Endothelial cell of umbilical vein (primary cell): ENCODE measurements at regions not wholly inside any gene's neighbourhood (a gene's known extent, or its start where the extent isn't known, plus 50 kb on each side); places are given as distances from the start of the nearest gene placed in this dataset.

ENCODE experiments used
- BruUV-seq: library from RNA; stranded (reverse); fragments of 400-500 nt; replicated peaks from 2 replicates; lab custom pipeline; 2021; lab: Mats Ljungman, UMichigan
- CTCF ChIA-PET: fragments of 300-600, 350-600 bp; sonication (Branson Sonifier 250); formaldehyde crosslinking; loops from one replicate; lab custom pipeline; 2021; ENCODE audit warnings: antibody characterized with exemption, inconsistent platforms; lab: Charles Lee
- POLR2A ChIA-PET: fragments of 300-600, 350-600 bp; sonication (Branson Sonifier 250); formaldehyde crosslinking; loops from one replicate; lab custom pipeline; 2021; ENCODE audit warnings: antibody characterized with exemption, inconsistent platforms; lab: Charles Lee
- DNase-seq: peaks from one replicate; pipeline ENCODE4 v3.0.0-alpha.2; 2011; ENCODE audit warnings: low read depth, low spot score
- FAIRE-seq: peaks from 2 replicates; lab custom pipeline; 2011; peaks lifted over from hg19 to GRCh38; lab: Jason Lieb, UNC
- H2AFZ ChIP-seq: 2 replicates; pipeline ENCODE4 v1.6.0; 2012; ENCODE audit warnings: low read depth, low read length, control low read depth, inconsistent platforms
- H3K27ac ChIP-seq: 2 replicates; pipeline ENCODE4 v1.5.1; 2011; ENCODE audit warnings: low read depth, mild to moderate bottlenecking, control low read depth, low read length, moderate library complexity; ENCODE audit not compliant: insufficient read depth
- H3K27me3 ChIP-seq, 2 experiments: 2 replicates each; pipeline versions ENCODE4 v1.6.0 to v1.6.1; 2011; ENCODE audit warnings: low read length in 2 of 2, mixed read lengths in 1 of 2; ENCODE audit not compliant: control insufficient read depth in 2 of 2, insufficient read depth in 2 of 2
- H3K36me3 ChIP-seq, 2 experiments: 2 replicates in 1 of 2; 3 replicates in 1 of 2; pipeline ENCODE4 v1.5.1; 2011; ENCODE audit warnings: low read length in 2 of 2, mild to moderate bottlenecking in 1 of 2, moderate library complexity in 1 of 2; ENCODE audit not compliant: control insufficient read depth in 2 of 2, insufficient read depth in 2 of 2; ENCODE audit errors: extremely low read depth in 1 of 2
- H3K4me1 ChIP-seq: 3 replicates; pipeline ENCODE4 v1.5.1; 2011; ENCODE audit warnings: mild to moderate bottlenecking, low read length; ENCODE audit not compliant: control insufficient read depth, insufficient read depth; ENCODE audit errors: extremely low read depth
- H3K4me2 ChIP-seq: 2 replicates; pipeline ENCODE4 v1.6.1; 2011; ENCODE audit warnings: low read length, control low read depth, mixed read lengths; ENCODE audit not compliant: insufficient read depth
- H3K4me3 ChIP-seq, 3 experiments: fragments of 200-600 bp in 1 of 3; sonication (generic), shearing (Covaris generic) in 1 of 3; replicated peaks in 1 of 3; 2 replicates each; pipeline ENCODE4 v1.5.1; 2011 to 2016; ENCODE audit warnings: control low read depth in 3 of 3, low read length in 3 of 3, mild to moderate bottlenecking in 2 of 3, inconsistent platforms in 1 of 3, low read depth in 1 of 3, moderate library complexity in 1 of 3; ENCODE audit not compliant: insufficient read depth in 1 of 3
- H3K79me2 ChIP-seq: 2 replicates; pipeline ENCODE4 v1.6.0; 2012; ENCODE audit warnings: low read length, inconsistent platforms; ENCODE audit not compliant: control insufficient read depth, insufficient read depth
- H3K9ac ChIP-seq: replicated peaks from 2 replicates; pipeline ENCODE3; 2011; ENCODE audit warnings: low read length, control low read depth; ENCODE audit not compliant: insufficient read depth; ENCODE audit errors: extremely low read depth
- H3K9me1 ChIP-seq: replicated peaks from 3 replicates; pipeline ENCODE4 v1.6.0; 2011; ENCODE audit warnings: mild to moderate bottlenecking, low read length; ENCODE audit not compliant: control insufficient read depth, insufficient read depth; ENCODE audit errors: extremely low read depth
- H3K9me3 ChIP-seq: replicated peaks from 2 replicates; pipeline ENCODE4 v1.5.1; 2012; ENCODE audit warnings: low read length, inconsistent platforms; ENCODE audit not compliant: control insufficient read depth, insufficient read depth
- H4K20me1 ChIP-seq: replicated peaks from 2 replicates; pipeline ENCODE3; 2011; ENCODE audit warnings: mild to moderate bottlenecking, low read length; ENCODE audit not compliant: control insufficient read depth, insufficient read depth; ENCODE audit errors: extremely low read depth
- CTCF ChIP-seq, 2 donors: IDR thresholded peaks; 1 replicate in 1 of 2; 2 replicates in 1 of 2; pipeline ENCODE4 v1.5.1; 2011; ENCODE audit warnings: low read length in 2 of 2, mild to moderate bottlenecking in 2 of 2, moderate library complexity in 2 of 2, control low read depth in 1 of 2, inconsistent platforms in 1 of 2, low read depth in 1 of 2; ENCODE audit not compliant: insufficient read depth in 1 of 2; ENCODE audit errors: extremely low read depth in 1 of 2
- EZH2 ChIP-seq: IDR thresholded peaks from 2 replicates; pipeline ENCODE4 v1.6.1; 2012; ENCODE audit warnings: borderline replicate concordance, low read depth, mild to moderate bottlenecking, moderate library complexity, low read length, inconsistent platforms; ENCODE audit not compliant: severe bottlenecking
- FOS ChIP-seq: IDR thresholded peaks from 2 replicates; pipeline ENCODE4 v1.6.1; 2011; ENCODE audit warnings: mild to moderate bottlenecking, low read length, moderate library complexity, borderline replicate concordance; ENCODE audit not compliant: insufficient read depth
- GATA2 ChIP-seq: IDR thresholded peaks from 2 replicates; pipeline ENCODE4 v1.7.0; 2011; ENCODE audit warnings: low read depth, mild to moderate bottlenecking, moderate library complexity, mixed read lengths, low read length; ENCODE audit not compliant: insufficient read length, insufficient read depth
- JUN ChIP-seq: IDR thresholded peaks from 2 replicates; pipeline ENCODE4 v1.6.1; 2011; ENCODE audit warnings: borderline replicate concordance, low read depth; ENCODE audit not compliant: insufficient read length, insufficient read depth
- MAX ChIP-seq: IDR thresholded peaks from 2 replicates; pipeline ENCODE4 v1.6.1; 2011; ENCODE audit not compliant: insufficient read depth, insufficient read length
- MYC ChIP-seq: IDR thresholded peaks from one replicate; pipeline ENCODE4 v1.6.1; 2011; ENCODE audit warnings: mild to moderate bottlenecking, low read depth, low read length
- POLR2A ChIP-seq: IDR thresholded peaks from 2 replicates; pipeline ENCODE4 v1.6.1; 2012; ENCODE audit warnings: low read depth, mild to moderate bottlenecking, control low read depth, low read length
- POLR2AphosphoS5 ChIP-seq: IDR thresholded peaks from 2 replicates; pipeline ENCODE4 v1.6.1; 2012; ENCODE audit warnings: low read depth, mild to moderate bottlenecking, control low read depth, low read length, moderate library complexity; ENCODE audit not compliant: insufficient read depth
- dilution Hi-C: fragments of 300-500 bp; cut with MboI; formaldehyde crosslinking; loops from one replicate; pipeline ENCODE4 v1.15.0; 2019; ENCODE audit warnings: low sequenced_read_pairs; ENCODE audit not compliant: extremely low pct_ligation_motif_present
- intact Hi-C: fragments of 100-400 bp; cut with micrococcal nuclease; formaldehyde crosslinking; loops from one replicate; pipeline ENCODE4 v1.10.0; 2022

DNA sequence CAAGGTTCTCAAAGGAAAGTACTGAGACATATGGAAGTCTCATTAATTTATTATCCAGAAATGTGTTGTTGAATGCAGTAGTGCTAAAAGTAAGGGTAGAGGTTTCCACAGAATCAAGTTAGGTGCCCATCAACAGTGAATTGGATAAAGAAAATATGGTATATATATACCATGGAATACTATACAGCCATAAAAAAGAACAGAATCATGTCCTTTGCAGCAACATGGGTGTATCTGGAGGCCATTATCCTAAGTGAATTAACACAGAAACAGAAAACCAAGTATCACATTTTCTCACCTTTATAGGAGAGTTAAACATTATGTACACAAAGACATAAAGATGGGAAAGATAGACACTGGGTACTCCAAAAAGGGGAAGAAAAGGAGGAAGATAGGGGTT lies 149.9 kb upstream of the RASSF8 start:
- intact Hi-C loops (no loop called here), dilution Hi-C loops (no loop called here)
- DNase-seq (no peak), FAIRE-seq (no peak)
- no peak overlapping the region for H3K4me2 ChIP-seq
- H2AFZ ChIP-seq = no peak overlapping the region
- no TSS peak for BruUV-seq
- POLR2A ChIA-PET = no interaction called here
- TF ChIP-seq EZH2 = no peak
- TF ChIP-seq POLR2AphosphoS5 = no peak
- no peak for TF ChIP-seq MAX
- no peak for TF ChIP-seq MYC
- H3K9me1 ChIP-seq = no peaks in the 10 kb centered on the region
- H3K27ac ChIP-seq = no peak overlapping the region
- no peaks in the 10 kb centered on the region for H3K36me3 ChIP-seq
- H3K9me3 ChIP-seq = no peaks in the 10 kb centered on the region
- H4K20me1 ChIP-seq = no peaks in the 10 kb centered on the region
- H3K4me1 ChIP-seq = peaks cover 13% of the 10 kb centered on the region
- no peak overlapping the region for H3K4me3 ChIP-seq
- no peaks in the 10 kb centered on the region for H3K79me2 ChIP-seq
- H3K9ac ChIP-seq = no peak overlapping the region
- no peaks in the 10 kb centered on the region for H3K27me3 ChIP-seq
- CTCF ChIA-PET = no interaction called here

DNA sequence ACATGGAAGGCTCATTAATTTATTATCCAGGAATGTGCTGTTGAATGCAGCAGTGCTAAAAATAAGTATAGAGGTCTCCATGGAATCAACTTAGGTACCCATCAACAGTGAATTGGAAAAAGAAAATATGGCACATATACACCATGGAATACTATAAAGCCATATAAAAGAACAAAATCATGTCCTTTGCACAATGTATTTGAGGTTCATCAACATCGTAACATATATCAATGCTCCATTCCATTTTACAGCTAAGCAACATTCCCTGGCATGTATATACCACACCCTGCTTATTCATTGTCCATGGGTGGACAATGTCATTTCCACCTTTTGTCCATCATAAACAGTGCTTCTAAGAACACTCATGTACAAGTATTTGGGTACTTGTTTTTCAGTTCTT lies 147.8 kb upstream of the RASSF8 start:
- no peaks in the 10 kb centered on the region for H3K9me1 ChIP-seq
- no peaks in the 10 kb centered on the region for H4K20me1 ChIP-seq
- H3K79me2 ChIP-seq = no peaks in the 10 kb centered on the region
- H3K27ac ChIP-seq = no peak overlapping the region
- H3K4me2 ChIP-seq = no peak overlapping the region
- H3K4me1 ChIP-seq = peaks cover 13% of the 10 kb centered on the region
- H3K9ac ChIP-seq = no peak overlapping the region
- H3K27me3 ChIP-seq = no peaks in the 10 kb centered on the region
- TF ChIP-seq FOS (no peak), MAX (no peak), MYC (no peak), CTCF (IDR thresholded peaks at IDR 0.05; ENCODE audit: extremely low read depth in 1 of 2, insufficient read depth in 1 of 2, low read depth in 1 of 2, low read length in 2 of 2) (no peak), JUN (no peak), GATA2 (no peak), EZH2 (no peak), POLR2A (no peak), POLR2AphosphoS5 (no peak)
- no peak for DNase-seq
- H3K4me3 ChIP-seq = no peak overlapping the region
- FAIRE-seq = no peak
- no peak overlapping the region for H2AFZ ChIP-seq
- ChIA-PET POLR2A (no interaction called here), CTCF (no interaction called here)
- no peaks in the 10 kb centered on the region for H3K36me3 ChIP-seq
- no peaks in the 10 kb centered on the region for H3K9me3 ChIP-seq
- BruUV-seq = no TSS peak
- intact Hi-C loops = no loop called here
- dilution Hi-C loops = no loop called here
